ENCODE measurements at regions not wholly inside any gene's neighbourhood (a gene's known extent, or its start where the extent isn't known, plus 50 kb on each side); places are given as distances from the start of the nearest gene placed in this dataset.

- TF ChIP-seq, protein P1, sequence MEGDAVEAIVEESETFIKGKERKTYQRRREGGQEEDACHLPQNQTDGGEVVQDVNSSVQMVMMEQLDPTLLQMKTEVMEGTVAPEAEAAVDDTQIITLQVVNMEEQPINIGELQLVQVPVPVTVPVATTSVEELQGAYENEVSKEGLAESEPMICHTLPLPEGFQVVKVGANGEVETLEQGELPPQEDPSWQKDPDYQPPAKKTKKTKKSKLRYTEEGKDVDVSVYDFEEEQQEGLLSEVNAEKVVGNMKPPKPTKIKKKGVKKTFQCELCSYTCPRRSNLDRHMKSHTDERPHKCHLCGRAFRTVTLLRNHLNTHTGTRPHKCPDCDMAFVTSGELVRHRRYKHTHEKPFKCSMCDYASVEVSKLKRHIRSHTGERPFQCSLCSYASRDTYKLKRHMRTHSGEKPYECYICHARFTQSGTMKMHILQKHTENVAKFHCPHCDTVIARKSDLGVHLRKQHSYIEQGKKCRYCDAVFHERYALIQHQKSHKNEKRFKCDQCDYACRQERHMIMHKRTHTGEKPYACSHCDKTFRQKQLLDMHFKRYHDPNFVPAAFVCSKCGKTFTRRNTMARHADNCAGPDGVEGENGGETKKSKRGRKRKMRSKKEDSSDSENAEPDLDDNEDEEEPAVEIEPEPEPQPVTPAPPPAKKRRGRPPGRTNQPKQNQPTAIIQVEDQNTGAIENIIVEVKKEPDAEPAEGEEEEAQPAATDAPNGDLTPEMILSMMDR (conservative IDR thresholded peaks at IDR 0.05; ENCODE audit: low read length) = no peak
- TF ChIP-seq EZH2phosphoT487 (IDR thresholded peaks at IDR 0.05; ENCODE audit: borderline replicate concordance) = no peak
Measured at GRCh38 chr9:135273008-135273407, 185.5 kb downstream of the OLFM1 start.

All from Loucy (cell line).